ENCODE measurements at regions not wholly inside any gene's neighbourhood (a gene's known extent, or its start where the extent isn't known, plus 50 kb on each side); places are given as distances from the start of the nearest gene placed in this dataset.

- no peak for DNase-seq (ENCODE audit: low read depth in 4 of 4, low spot score in 2 of 4)
These were observed 203.5 kb upstream of the IRX3 start for GRCh38 chr16:54490112-54490488.

DNA sequence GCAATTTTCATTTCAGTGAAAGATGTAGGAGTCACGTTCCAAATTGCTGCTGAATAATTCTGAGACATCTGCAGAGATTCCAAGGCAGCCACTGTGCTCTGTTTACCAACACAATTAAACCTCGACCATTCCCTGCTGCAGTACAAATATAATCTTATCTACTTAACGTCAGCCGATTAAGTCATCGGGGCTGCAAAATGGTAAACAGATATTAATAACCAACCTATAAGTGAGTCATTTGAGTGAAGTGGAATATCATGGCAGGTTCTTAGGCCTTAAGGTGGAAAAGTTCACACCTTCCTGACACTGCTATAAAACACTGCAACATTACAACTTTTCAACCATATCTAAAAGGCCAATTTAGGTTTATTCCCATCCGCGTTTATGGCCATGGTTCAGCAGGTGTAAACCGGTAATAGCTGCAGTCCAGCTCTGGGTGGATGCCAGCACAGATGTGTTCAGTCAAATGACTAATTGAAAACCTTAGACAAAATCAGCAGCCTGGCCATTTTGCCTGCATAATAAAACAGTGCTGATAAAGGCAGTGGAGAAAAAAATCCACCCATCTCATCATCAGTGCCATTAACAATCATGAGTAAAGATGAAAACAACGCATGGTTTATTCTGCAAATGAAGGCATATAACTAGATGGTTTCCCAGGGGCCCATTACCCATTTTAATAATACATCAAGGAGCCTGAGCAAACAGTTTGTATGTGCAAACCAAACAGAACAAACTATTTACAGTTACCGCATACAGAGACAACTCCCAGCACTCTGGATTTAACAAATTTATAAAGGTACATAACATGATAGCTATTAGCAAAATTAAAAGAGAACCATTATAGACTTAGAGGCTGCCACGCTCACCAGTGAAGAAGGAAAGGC is 202.9 kb upstream of the IRX3 start:
- DNase-seq (ENCODE audit: low read depth in 4 of 4, low spot score in 2 of 4), result no peak

DNA sequence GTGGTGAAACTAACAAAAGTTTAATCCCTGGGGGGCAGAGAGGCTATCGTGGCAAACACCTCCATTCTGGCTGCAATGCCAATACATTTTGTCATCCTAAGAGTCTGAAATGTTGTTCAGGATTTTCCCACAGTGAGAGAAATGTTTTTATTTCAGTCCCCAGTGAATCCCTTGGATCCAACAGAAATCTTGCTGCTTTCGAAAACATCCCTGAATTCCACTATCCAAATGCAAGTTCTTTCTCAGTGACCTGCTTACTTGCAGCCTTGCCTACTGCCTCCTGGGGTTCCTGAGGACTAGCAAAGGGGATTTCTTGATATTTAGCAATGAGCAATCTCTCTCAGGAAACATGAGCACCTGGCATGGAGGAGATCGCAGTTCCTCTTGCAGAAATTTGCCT is 202.1 kb upstream of the IRX3 start:
- DNase-seq (ENCODE audit: low read depth in 4 of 4, low spot score in 2 of 4), result no peak

- no peak for DNase-seq (ENCODE audit: low read depth in 4 of 4, low spot score in 2 of 4)
These were observed 201.3 kb upstream of the IRX3 start for GRCh38 chr16:54487933-54488332.

DNA sequence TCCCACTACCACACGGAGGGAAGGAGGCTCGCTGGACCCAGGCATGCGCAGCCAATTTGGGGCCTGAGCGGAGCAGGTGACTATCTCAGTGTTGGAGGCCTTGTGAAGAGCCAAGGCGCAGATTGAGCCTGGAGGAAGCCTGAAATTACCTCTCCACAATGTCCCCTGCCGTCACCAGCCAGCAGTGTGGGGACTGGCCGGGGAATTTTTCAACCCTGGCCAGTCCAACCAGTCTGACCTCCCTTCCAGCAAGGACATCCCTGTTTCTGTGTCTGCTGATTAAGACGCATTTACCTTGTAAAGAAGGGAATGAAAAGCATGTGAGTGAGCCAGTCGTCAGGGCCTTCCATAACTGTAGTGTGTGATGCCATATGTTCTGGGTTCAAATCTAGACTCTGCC is 198.1 kb upstream of the IRX3 start:
- no peak for DNase-seq (ENCODE audit: low read depth in 4 of 4, low spot score in 2 of 4)

DNA sequence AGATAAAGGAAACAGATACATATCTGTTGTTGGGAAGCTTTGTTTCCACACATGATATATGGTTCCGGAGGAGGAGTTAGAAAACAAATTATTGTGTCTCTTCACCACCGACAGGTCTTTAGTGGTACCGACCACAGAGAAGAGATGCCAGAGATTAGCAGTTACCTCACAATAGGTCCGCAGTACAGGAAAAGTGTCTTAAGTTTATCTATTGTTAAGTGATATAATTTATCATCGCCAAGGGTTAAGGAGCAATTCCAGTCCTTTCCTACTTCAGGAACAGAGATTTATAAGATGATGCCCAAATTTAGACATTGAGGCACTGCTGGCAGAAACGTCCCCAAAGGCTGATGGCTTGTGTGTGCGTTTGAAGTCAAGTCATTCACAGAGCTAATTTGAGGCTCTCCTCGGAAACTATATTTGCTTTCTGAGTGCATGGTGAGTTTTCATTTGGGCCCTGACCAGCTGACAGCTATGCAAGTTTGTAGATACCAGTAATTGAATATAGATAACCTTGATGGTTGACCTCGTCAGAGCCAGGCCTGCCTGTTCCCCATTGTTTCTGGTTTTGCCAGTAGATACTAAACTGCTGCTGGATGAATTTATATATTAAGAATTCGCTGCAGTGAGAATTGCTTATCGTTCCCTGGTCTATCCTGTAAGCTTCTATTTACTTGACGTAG is 196.4 kb upstream of the IRX3 start:
- DNase-seq (ENCODE audit: low read depth in 4 of 4, low spot score in 2 of 4), result no peak

DNA sequence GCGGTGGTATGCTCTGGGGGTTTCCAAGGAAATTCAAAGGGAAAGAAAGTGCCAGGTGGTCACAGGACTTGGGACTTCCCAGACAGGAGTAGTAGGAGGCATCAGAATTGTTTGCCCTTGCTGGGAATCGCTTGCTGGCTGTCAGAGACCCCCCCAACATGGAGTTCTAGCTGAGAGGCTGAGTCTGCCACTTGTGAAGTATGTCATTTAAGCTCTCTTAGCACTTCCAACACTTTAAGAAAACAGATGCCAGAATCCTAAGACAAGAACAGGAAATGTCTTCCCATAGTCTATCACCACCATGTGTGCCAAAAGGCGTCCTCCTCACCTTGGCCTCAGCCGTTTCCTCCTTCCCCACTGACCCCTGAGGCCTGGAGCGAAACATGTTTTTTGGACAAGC is 193.8 kb upstream of the IRX3 start:
- DNase-seq (ENCODE audit: low read depth in 4 of 4, low spot score in 2 of 4), result no peak

GRCh38 chr16:54479546-54479945 is 193.0 kb upstream of the IRX3 start:
- no peak for DNase-seq (ENCODE audit: low read depth in 4 of 4, low spot score in 2 of 4)

GRCh38 chr16:54477714-54478113 is 191.1 kb upstream of the IRX3 start:
- DNase-seq (ENCODE audit: low read depth in 4 of 4, low spot score in 2 of 4), result no peak

DNA sequence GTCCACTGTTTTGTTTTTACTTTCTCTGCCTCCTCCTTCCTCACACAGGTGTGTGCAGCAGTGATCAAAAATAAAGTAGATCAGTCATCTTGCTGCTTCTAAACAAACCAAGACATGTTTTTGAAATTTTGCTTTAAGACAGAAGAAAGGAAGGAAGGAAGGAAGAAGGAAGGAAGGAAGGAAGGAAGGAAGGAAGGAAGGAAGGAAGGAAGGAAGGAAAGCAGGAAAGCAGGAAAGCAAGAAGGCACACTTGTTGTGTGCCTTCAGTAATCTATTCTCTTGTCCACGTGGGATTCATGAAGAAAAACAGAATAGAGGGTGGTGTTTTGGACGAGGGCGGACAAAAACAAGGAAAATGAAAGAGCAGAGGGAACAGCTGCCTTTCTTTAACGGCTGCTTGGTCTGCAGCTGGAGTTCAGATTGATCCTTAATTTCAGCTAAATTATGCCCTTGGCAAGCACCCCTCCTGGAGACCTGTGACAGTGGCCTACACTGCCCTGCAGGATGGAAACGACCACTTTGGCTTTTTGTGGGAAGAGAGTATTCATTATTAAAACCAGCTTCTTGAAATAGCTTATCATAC is 188.5 kb upstream of the IRX3 start:
- no peak for DNase-seq (ENCODE audit: low read depth in 4 of 4, low spot score in 2 of 4)

- no peak for DNase-seq (ENCODE audit: low read depth in 4 of 4, low spot score in 2 of 4)
These were observed 186.8 kb upstream of the IRX3 start for GRCh38 chr16:54473226-54473993.

GRCh38 chr16:54467398-54467797 is 180.8 kb upstream of the IRX3 start:
- no peak for DNase-seq (ENCODE audit: low read depth in 4 of 4, low spot score in 2 of 4)

DNA sequence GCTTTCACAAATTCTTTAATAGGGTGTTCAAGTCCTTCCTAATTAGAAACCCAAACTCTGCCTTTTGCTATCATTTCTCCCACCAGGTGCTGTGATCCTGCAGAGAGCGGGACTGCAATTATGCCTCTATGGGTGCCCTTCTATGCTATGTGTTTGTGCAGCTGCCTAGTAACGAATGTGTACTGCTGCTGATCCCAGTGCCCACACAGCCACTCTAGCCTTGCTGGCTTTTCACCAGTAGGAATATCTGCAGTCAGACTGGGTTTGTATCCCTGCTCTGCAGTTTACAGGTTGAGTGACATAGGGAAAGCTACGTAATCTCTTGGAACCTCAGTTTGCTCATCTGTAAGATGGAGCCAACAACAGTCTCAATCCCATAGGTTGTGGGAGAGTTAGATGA is 179.6 kb upstream of the IRX3 start:
- DNase-seq (ENCODE audit: low read depth in 4 of 4, low spot score in 2 of 4), result no peak

- no peak for DNase-seq (ENCODE audit: low read depth in 4 of 4, low spot score in 2 of 4)
These were observed 178.5 kb upstream of the IRX3 start for GRCh38 chr16:54465063-54465462.

- DNase-seq (ENCODE audit: low read depth in 4 of 4, low spot score in 2 of 4), result no peak
These were observed 176.2 kb upstream of the IRX3 start for GRCh38 chr16:54462771-54463170.

DNA sequence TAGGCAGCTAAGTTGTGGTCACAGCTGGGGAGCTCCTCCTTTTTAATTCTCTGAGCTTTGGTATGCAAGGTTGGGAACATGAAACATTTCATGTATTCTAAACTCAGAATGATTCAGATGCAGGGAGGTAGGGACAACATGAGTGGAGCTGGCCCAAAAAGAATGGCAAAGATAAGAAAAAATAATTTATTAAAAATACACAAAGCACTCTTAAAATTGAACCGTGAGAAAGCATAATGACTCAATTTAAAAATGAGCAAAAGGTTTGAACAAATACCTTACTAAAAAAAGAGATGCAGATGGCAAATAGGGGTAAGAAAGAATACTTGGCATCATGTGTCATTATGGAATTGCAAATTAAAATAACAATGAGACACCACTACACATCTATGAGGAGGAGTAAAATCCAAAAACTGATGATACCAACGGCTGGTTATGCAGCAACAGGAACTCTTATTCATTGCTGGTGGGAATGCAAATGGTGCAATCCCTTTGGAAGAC is 175.6 kb upstream of the IRX3 start:
- no peak for DNase-seq (ENCODE audit: low read depth in 4 of 4, low spot score in 2 of 4)

DNA sequence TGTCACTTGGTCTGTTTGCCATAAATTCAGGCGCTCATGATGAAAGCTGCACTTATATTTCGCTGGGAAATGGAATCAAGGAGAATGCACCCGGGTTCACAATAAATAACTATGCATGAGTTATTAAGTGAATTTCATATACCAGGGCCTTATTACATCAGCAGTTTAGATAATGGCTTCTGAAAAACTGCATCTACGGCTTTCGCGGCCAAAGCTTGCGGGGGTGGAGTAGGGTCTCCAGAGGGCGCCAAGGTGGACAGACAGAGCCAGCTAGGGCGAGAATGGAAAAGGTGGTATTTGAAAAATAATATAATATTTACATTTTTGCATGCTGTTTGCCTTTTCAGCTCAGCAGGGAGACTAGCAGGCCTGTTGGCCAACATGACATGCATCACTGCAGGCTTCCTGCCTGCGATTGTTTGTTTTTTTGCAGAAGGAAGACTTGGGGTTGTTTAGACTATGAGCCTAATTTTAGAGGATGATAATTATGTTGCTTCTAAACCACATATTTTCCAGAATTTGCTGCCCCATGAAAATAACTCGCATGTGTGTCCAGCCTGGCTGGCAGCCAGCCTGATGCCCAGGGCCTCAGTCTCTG is 173.8 kb upstream of the IRX3 start:
- no peak for DNase-seq (ENCODE audit: low read depth in 4 of 4, low spot score in 2 of 4)

GRCh38 chr16:54459509-54460262 is 173.1 kb upstream of the IRX3 start:
- DNase-seq (ENCODE audit: low read depth in 4 of 4, low spot score in 2 of 4), result no peak

GRCh38 chr16:54458923-54459322 is 172.3 kb upstream of the IRX3 start:
- DNase-seq (ENCODE audit: low read depth in 4 of 4, low spot score in 2 of 4), result no peak

DNA sequence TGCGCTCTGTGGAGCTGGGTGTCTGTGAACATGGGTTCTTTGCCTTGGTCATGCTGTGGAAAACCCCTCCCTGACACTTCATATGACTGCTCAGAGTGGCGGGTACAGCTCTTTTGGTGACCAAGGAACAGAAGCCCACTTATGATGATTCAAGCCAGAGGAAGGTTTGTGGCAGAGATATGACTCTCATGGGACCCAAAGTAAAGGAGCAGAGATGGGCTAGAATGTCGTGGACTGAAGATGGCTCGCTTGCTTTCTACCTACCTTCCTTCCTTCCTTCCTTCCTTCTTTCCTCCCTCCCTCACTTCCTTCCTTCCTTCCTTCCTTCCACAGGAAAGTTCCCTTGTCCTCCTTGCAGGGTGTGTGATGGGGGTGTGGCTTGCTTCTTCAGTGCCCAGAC is 169.7 kb upstream of the IRX3 start:
- DNase-seq (ENCODE audit: low read depth in 4 of 4, low spot score in 2 of 4), result no peak

Data from left renal cortex interstitium (tissue), 4 donors.